GM19240 (cell line): ENCODE measurements at regions not wholly inside any gene's neighbourhood (a gene's known extent, or its start where the extent isn't known, plus 50 kb on each side); places are given as distances from the start of the nearest gene placed in this dataset.

Source experiments
- DNase-seq: peaks from one replicate; pipeline ENCODE4 v3.0.0; 2011; ENCODE audit warnings: low spot score; ENCODE audit not compliant: insufficient read length

- no peak for DNase-seq
Measured at GRCh38 chr10:85538601-85539000, 828.0 kb downstream of the GRID1 start.

GRCh38 chr10:85542152-85542551 lies 824.4 kb downstream of the GRID1 start:
- no peak for DNase-seq

- no peak for DNase-seq
Measured at GRCh38 chr10:85542936-85543730, 823.5 kb downstream of the GRID1 start.

GRCh38 chr10:85544956-85545355 lies 821.6 kb downstream of the GRID1 start:
- DNase-seq = no peak

GRCh38 chr10:85545874-85546273 lies 820.7 kb downstream of the GRID1 start:
- no peak for DNase-seq

GRCh38 chr10:85547460-85548023 lies 819.1 kb downstream of the GRID1 start:
- DNase-seq = no peak

- no peak for DNase-seq
Measured at GRCh38 chr10:85548034-85548433, 818.6 kb downstream of the GRID1 start.
